CD4-positive, CD25-positive, alpha-beta regulatory T cell (primary cell): ENCODE measurements at regions not wholly inside any gene's neighbourhood (a gene's known extent, or its start where the extent isn't known, plus 50 kb on each side); places are given as distances from the start of the nearest gene placed in this dataset.
"Not testable (repeated sequence)": the region's sequence is repeated elsewhere in the genome, so short reads cannot be mapped to it uniquely, and the experiment has no call there.

Experiments
- ATAC-seq, 2 donors: fragments of 150-1000 bp; cut with Tn5 transposase; one replicate each; pipeline ENCODE4 v1.10.0; 2021; ENCODE audit warnings: low read depth in 2 of 2, moderate number of reproducible peaks in 2 of 2, moderate library complexity in 1 of 2
- DNase-seq, 3 donors: peaks; one replicate each; pipeline versions ENCODE4 v3.0.0 to v3.0.0-alpha.2; 2012 to 2022; ENCODE audit warnings: mixed read lengths in 1 of 3
- H3K27ac ChIP-seq: one replicate; pipeline ENCODE4 v1.7.0; 2013; ENCODE audit warnings: mild to moderate bottlenecking, low read length; ENCODE audit not compliant: insufficient read depth, poor library complexity, severe bottlenecking
- H3K27me3 ChIP-seq: one replicate; pipeline ENCODE4 v1.7.0; 2013; ENCODE audit warnings: low read length; ENCODE audit not compliant: control insufficient read depth, insufficient read depth
- H3K36me3 ChIP-seq: one replicate; pipeline ENCODE4 v1.7.0; 2013; ENCODE audit warnings: mild to moderate bottlenecking, low read length, moderate library complexity; ENCODE audit not compliant: control insufficient read depth, insufficient read depth
- H3K4me1 ChIP-seq: 2 replicates; pipeline ENCODE4 v1.7.0; 2013; ENCODE audit warnings: mild to moderate bottlenecking, low read length; ENCODE audit not compliant: insufficient read depth, control insufficient read depth, poor library complexity, severe bottlenecking
- H3K4me3 ChIP-seq: one replicate; pipeline ENCODE4 v1.7.0; 2013; ENCODE audit warnings: low read depth, mild to moderate bottlenecking, low read length, moderate library complexity
- H3K9me3 ChIP-seq, 2 experiments: 1 replicate in 1 of 2; 2 replicates in 1 of 2; pipeline ENCODE4 v1.7.0; 2013; ENCODE audit warnings: low read length in 2 of 2, mild to moderate bottlenecking in 1 of 2, moderate library complexity in 1 of 2; ENCODE audit not compliant: control insufficient read depth in 2 of 2
- H3K27ac Mint-ChIP-seq, 3 donors: one replicate each; pipeline ENCODE4 v1.8.0; 2020 to 2022; ENCODE audit warnings: mild to moderate bottlenecking in 3 of 3, mixed read lengths in 3 of 3, moderate library complexity in 2 of 3
- H3K27me3 Mint-ChIP-seq: one replicate; pipeline ENCODE4 v1.8.0; 2022; ENCODE audit warnings: mild to moderate bottlenecking, mixed read lengths
- H3K36me3 Mint-ChIP-seq: one replicate; pipeline ENCODE4 v1.8.0; 2020; ENCODE audit warnings: mixed read lengths
- H3K4me1 Mint-ChIP-seq, 4 donors: one replicate each; pipeline ENCODE4 v1.8.0; 2020 to 2022; ENCODE audit warnings: mixed read lengths in 4 of 4, mild to moderate bottlenecking in 1 of 4
- H3K4me3 Mint-ChIP-seq, 4 donors: one replicate each; pipeline ENCODE4 v1.8.0; 2020 to 2022; ENCODE audit warnings: mild to moderate bottlenecking in 4 of 4, mixed read lengths in 4 of 4, moderate library complexity in 3 of 4
- H3K9me3 Mint-ChIP-seq, 7 donors: one replicate each; pipeline ENCODE4 v1.8.0; 2020 to 2022; ENCODE audit warnings: mixed read lengths in 7 of 7, mild to moderate bottlenecking in 3 of 7, moderate library complexity in 2 of 7

DNA sequence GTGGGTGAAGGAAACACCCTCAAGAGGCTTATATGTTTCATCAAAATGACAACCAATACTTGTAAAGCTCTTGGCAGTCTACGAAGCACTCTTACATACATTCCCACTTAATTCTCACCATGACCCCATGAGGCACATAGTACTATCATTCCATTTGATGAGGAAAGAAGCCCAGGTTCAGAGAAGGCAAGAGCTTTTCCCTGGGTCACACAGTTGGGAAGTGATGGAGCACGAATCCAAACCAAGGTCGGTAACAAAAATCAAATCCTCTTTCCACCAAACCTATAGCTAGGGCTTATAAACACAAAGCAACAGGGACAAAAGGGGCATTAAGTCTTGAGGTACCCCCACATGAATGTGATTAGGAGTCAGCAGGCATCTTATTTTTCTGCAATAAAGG, 187.1 kb downstream of the UACA start:
- DNase-seq: no peak
- Histone ChIP-seq H3K27ac (no peak overlapping the region), H3K27me3 (no peaks in the 10 kb centered on the region), H3K9me3 (no peaks in the 10 kb centered on the region), H3K36me3 (no peaks in the 10 kb centered on the region), H3K4me3 (no peak overlapping the region), H3K4me1 (no peaks in the 10 kb centered on the region)
- Mint-ChIP-seq H3K27me3 (peaks cover 10% of the 10 kb centered on the region), H3K36me3 (peaks cover 6% of the 10 kb centered on the region), H3K4me3 (no peak overlapping the region), H3K9me3 (peaks cover 0 to 3% (median 0%) of the 10 kb centered on the region in 7 donors), H3K27ac (no peak overlapping the region), H3K4me1 (peaks cover 0 to 2% (median 0%) of the 10 kb centered on the region in 4 donors)
- no peak for ATAC-seq

DNA sequence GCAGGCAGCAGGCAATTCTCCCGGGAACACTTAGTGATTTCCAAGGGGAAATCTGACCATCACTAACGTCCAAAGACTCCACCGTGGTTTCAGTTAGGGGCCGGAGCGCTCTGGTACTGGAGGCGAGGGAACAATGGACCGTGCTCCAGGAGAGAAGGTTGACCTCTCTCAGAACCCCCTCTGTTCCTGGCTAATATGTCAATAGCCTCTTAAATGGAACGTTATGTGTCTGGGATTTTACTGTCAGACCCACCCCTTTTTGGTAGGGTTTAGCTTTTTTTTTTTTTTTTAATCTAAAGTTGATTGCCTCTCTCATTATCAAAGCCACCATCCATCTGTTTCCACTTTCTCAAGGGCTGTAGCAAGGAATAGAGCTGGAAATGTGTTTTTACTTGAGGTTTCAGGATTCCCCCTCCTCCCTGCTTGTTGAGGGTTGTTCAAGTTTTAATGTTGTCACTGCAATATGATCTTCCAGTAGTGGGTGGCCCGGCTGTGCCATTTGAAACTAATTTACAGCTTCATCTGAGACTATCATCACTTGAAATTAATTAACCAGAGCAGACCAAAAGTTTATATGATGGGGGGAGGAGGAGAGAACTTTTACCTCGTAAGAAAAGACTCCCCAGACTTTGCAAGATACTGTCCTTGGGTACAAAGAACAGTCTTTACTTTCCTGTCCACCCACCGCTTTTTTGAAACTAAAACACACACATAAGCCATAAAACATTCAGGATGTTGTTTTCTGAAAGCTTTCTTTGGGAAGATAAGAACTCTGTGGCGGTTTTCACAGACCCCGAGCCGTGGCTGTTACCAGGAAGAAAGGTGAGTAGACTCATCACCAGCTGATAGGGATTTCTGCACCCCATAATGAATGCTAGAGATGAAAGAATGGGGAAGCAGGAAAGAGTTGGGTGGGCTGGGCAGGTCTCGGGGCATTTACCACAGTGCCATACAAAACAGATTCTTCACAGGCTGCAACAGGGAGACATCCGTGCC, 187.8 kb downstream of the UACA start:
- H3K4me1 Mint-ChIP-seq: peaks cover 0 to 2% (median 0%) of the 10 kb centered on the region in 4 donors
- DNase-seq: no peak
- peaks cover 10% of the 10 kb centered on the region for H3K27me3 Mint-ChIP-seq
- Histone ChIP-seq H3K4me1 (no peaks in the 10 kb centered on the region), H3K27ac (no peak overlapping the region), H3K4me3 (no peak overlapping the region), H3K27me3 (no peaks in the 10 kb centered on the region), H3K36me3 (no peaks in the 10 kb centered on the region), H3K9me3 (no peaks in the 10 kb centered on the region)
- H3K36me3 Mint-ChIP-seq: peaks cover 6% of the 10 kb centered on the region
- H3K4me3 Mint-ChIP-seq: no peak overlapping the region
- peaks cover 0 to 3% (median 0%) of the 10 kb centered on the region in 7 donors for H3K9me3 Mint-ChIP-seq
- no peak overlapping the region for H3K27ac Mint-ChIP-seq
- ATAC-seq: no peak

DNA sequence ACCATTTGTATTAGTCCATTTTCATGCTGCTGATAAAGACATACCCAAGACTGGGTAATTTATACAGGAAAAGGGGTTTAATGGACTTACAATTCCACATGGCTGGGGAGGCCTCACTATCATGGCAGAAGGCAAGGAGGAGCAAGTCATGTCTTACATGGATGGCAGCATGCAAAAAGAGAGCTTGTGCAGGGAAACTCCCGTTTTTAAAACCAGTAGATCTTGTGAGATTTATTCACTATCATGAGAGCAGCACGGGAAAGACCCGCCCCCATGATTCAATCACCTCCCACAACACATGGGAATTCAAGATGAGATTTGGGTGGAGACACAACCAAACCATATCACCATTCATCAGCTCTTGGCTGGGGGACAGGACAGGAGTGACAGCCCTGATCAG, 189.0 kb downstream of the UACA start:
- not testable (repeated sequence) for H3K27ac Mint-ChIP-seq, ATAC-seq, H3K27me3 ChIP-seq, H3K4me1 ChIP-seq, H3K36me3 Mint-ChIP-seq, H3K4me3 ChIP-seq, DNase-seq, H3K4me1 Mint-ChIP-seq, H3K9me3 ChIP-seq, H3K27ac ChIP-seq, H3K4me3 Mint-ChIP-seq, H3K36me3 ChIP-seq, H3K9me3 Mint-ChIP-seq
- peaks cover 10% of the 10 kb centered on the region for H3K27me3 Mint-ChIP-seq

DNA sequence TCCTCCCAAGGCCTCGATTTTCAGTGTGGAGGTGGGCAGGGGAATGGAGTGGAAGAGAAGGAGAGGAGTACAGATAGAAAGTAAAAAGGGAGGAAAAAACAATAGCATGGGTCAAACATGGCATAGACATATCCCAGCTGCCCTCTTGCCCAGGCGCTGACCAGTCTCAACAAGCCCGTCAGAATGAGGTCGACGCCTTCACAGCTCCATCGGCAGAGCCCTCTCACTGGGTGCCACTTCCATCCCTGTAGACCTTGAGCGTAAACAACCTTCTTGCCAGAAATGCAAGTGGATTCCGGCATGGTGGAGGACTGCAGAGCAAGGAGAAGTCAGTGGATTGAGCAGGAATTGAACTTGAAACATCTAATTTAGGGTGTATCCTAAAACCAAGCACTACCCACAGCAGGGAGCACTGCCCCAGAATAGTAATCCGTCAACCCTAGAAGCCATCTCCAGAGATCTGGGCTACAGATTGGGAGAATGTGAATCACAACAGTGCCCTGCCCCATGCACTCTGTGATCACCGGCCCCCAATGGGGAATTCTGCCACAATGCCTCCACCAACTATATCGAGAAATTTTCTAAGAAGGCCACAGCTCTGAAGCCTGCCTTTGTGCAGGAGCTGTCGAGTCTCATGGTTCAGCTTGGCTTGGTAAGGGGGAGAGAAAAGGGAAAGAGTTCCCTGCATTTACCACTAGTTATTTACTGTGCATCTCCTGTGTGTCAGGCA, 190.1 kb downstream of the UACA start:
- Histone ChIP-seq H3K27ac (no peak overlapping the region), H3K36me3 (no peaks in the 10 kb centered on the region), H3K9me3 (no peaks in the 10 kb centered on the region), H3K4me3 (no peak overlapping the region), H3K27me3 (no peaks in the 10 kb centered on the region), H3K4me1 (no peaks in the 10 kb centered on the region)
- no peak overlapping the region for H3K27ac Mint-ChIP-seq
- H3K9me3 Mint-ChIP-seq: peaks cover 0 to 3% (median 0%) of the 10 kb centered on the region in 7 donors
- H3K36me3 Mint-ChIP-seq: peaks cover 6% of the 10 kb centered on the region
- ATAC-seq: no peak
- H3K4me3 Mint-ChIP-seq: no peak overlapping the region
- no peak for DNase-seq
- peaks cover 10% of the 10 kb centered on the region for H3K27me3 Mint-ChIP-seq
- no peaks in the 10 kb centered on the region for H3K4me1 Mint-ChIP-seq

DNA sequence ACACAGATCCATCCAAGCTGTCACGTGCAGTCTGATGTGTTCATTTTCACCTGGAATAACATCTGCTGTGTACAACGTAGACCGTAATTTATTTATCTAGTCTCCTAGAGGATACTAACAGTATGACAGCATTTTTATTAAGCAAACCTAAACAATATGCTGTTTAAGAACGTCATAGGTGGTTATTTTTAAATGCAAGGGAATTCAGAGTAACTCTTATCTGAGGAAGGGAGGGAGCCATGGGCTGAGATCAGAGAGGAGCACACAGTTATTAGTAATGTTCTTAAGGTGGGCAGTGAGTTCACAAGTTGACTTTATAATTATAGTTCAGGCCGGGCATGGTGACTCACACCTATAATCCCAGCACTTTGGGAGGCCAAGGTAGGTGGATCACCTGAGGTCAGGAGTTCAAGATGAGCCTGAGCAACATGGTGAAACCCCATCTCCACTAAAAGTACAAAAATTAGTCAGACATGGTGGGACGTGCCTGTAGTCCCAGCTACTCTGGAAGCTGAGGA, 193.6 kb downstream of the UACA start:
- H3K27ac Mint-ChIP-seq: peak overlapping the region in 1 of 3 donors; percentile 3
- no peak for DNase-seq

DNA sequence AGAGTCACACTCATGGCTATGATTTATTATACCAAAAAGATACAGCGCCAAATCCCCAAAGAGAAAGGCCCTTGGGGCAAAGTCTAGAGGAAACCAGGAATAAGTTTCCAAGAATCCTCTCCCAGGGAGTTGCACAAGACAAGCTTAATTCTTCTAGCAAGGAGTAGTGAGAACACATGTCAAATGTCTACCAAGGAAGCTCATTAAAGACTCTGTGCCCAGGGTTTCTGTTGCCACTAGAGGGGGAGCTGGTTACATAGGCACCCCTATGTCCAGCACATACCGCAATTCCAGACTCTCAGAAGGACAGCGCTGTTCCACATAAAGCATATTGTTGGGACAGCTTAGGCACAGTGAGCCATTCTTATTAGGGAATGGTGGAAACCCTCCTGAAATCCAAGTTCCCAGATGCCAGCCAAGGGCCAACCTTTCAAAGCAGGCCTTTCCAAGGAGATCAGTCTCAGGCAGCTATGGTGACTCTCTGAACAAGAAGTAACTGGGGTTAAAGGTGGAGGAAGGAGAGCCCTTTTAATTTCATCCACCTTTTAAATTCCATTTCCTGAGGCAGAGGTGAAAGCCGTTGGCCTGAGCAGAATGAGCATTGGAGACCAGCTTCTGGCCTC, 194.2 kb downstream of the UACA start:
- peaks cover 0 to 2% (median 0%) of the 10 kb centered on the region in 4 donors for H3K4me1 Mint-ChIP-seq
- Histone ChIP-seq H3K4me1 (no peaks in the 10 kb centered on the region), H3K27ac (no peak overlapping the region), H3K9me3 (no peaks in the 10 kb centered on the region), H3K27me3 (no peaks in the 10 kb centered on the region), H3K36me3 (no peaks in the 10 kb centered on the region), H3K4me3 (no peak overlapping the region)
- H3K27ac Mint-ChIP-seq: peak overlapping the region in 1 of 3 donors; percentile 3
- peaks cover 2% of the 10 kb centered on the region for H3K36me3 Mint-ChIP-seq
- peaks cover 10% of the 10 kb centered on the region for H3K27me3 Mint-ChIP-seq
- ATAC-seq (no peak), DNase-seq (no peak)
- H3K9me3 Mint-ChIP-seq: peaks cover 0 to under 1% (median 0%) of the 10 kb centered on the region in 7 donors
- H3K4me3 Mint-ChIP-seq: no peak overlapping the region

More for the DNA sequence above, 193.6 kb downstream of the UACA start:
- Histone ChIP-seq H3K4me3 (no peak overlapping the region), H3K36me3 (no peaks in the 10 kb centered on the region), H3K4me1 (no peaks in the 10 kb centered on the region), H3K27me3 (no peaks in the 10 kb centered on the region), H3K27ac (no peak overlapping the region), H3K9me3 (no peaks in the 10 kb centered on the region)
- peaks cover 0 to 2% (median 0%) of the 10 kb centered on the region in 4 donors for H3K4me1 Mint-ChIP-seq
- H3K4me3 Mint-ChIP-seq: no peak overlapping the region
- no peak for ATAC-seq
- peaks cover 10% of the 10 kb centered on the region for H3K27me3 Mint-ChIP-seq
- H3K9me3 Mint-ChIP-seq: peaks cover 0 to 1% (median 0%) of the 10 kb centered on the region in 7 donors
- H3K36me3 Mint-ChIP-seq: peaks cover 6% of the 10 kb centered on the region

DNA sequence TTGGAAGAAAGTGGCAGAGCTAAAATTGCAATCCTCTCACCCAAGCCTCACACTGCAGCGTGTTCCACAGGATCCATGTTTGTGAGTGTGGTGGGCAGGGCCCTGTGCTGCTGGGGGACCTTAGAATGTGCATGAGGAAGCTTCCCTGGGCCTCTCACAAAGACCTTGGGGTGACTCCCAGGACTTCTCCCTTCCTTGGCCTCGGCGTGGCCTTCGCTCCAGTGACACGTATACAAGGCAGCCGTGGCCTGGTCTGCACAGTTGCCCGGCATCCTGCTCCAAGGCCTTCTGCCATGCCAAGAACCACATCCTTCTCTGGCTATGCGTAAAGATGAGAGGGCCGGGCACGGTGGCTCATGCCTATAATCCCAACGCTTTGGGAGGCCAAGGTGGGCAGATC, 196.4 kb downstream of the UACA start:
- Mint-ChIP-seq H3K27me3 (no peaks in the 10 kb centered on the region), H3K4me1 (peaks cover 0 to 6% (median 2%) of the 10 kb centered on the region in 4 donors), H3K4me3 (no peak overlapping the region), H3K27ac (no peak overlapping the region), H3K36me3 (no peaks in the 10 kb centered on the region), H3K9me3 (no peaks in the 10 kb centered on the region)
- Histone ChIP-seq H3K9me3 (no peaks in the 10 kb centered on the region), H3K27ac (no peak overlapping the region), H3K4me1 (no peaks in the 10 kb centered on the region), H3K27me3 (no peaks in the 10 kb centered on the region), H3K4me3 (no peak overlapping the region), H3K36me3 (no peaks in the 10 kb centered on the region)
- DNase-seq (no peak), ATAC-seq (no peak)
